ENCODE measurements at regions not wholly inside any gene's neighbourhood (a gene's known extent, or its start where the extent isn't known, plus 50 kb on each side); places are given as distances from the start of the nearest gene placed in this dataset.

DNA sequence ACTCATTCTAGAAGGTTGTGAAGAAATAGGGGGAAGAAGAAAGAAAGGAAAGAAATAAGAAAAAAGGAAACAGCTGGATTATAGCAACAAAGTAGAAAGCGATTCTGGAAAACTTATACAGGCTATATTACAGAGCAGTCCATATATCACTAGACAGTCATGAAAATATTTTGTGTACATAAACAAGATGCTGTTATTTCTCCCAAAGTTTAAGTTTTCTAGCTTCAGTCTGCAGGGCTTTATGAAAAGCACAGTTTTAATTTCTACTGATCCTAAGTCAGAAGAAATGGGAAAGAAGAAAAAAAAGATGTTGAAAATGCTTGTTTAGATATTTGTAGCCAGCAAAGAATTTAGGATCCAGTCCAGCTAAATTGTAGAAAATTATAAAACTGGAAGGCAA is 321.4 kb upstream of the NDN start:
- no peak for TF ChIP-seq ATF1 (CRISPR knock-in tag; IDR thresholded peaks at IDR 0.05)
- TF ChIP-seq, protein P1, sequence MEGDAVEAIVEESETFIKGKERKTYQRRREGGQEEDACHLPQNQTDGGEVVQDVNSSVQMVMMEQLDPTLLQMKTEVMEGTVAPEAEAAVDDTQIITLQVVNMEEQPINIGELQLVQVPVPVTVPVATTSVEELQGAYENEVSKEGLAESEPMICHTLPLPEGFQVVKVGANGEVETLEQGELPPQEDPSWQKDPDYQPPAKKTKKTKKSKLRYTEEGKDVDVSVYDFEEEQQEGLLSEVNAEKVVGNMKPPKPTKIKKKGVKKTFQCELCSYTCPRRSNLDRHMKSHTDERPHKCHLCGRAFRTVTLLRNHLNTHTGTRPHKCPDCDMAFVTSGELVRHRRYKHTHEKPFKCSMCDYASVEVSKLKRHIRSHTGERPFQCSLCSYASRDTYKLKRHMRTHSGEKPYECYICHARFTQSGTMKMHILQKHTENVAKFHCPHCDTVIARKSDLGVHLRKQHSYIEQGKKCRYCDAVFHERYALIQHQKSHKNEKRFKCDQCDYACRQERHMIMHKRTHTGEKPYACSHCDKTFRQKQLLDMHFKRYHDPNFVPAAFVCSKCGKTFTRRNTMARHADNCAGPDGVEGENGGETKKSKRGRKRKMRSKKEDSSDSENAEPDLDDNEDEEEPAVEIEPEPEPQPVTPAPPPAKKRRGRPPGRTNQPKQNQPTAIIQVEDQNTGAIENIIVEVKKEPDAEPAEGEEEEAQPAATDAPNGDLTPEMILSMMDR (IDR thresholded peaks at IDR 0.05) = no peak
